Endodermal cell (in vitro differentiated cells): ENCODE measurements at regions not wholly inside any gene's neighbourhood (a gene's known extent, or its start where the extent isn't known, plus 50 kb on each side); places are given as distances from the start of the nearest gene placed in this dataset.

Source experiments
- DNase-seq: peaks from one replicate; pipeline ENCODE4 v3.0.0-alpha.2; 2017
- H3K27ac ChIP-seq: 2 replicates; pipeline ENCODE4 v1.5.1; 2013; ENCODE audit warnings: mild to moderate bottlenecking, low read depth, low read length, moderate library complexity
- H3K27me3 ChIP-seq: 2 replicates; pipeline ENCODE4 v1.6.1; 2013; ENCODE audit warnings: mild to moderate bottlenecking, low read length, moderate library complexity; ENCODE audit not compliant: insufficient read depth, control insufficient read depth, poor library complexity, severe bottlenecking
- H3K36me3 ChIP-seq: 2 replicates; pipeline ENCODE4 v1.7.0; 2013; ENCODE audit warnings: mild to moderate bottlenecking, low read length, moderate library complexity; ENCODE audit not compliant: control insufficient read depth, insufficient read depth
- H3K4me1 ChIP-seq: one replicate; pipeline ENCODE4 v1.7.0; 2013; ENCODE audit warnings: low read length; ENCODE audit not compliant: control insufficient read depth, insufficient read depth
- H3K4me3 ChIP-seq: 2 replicates; pipeline ENCODE4 v1.5.1; 2013; ENCODE audit warnings: mild to moderate bottlenecking, low read length, moderate library complexity
- H3K9ac ChIP-seq: 2 replicates; pipeline ENCODE4 v1.6.1; 2013; ENCODE audit warnings: mild to moderate bottlenecking, low read length, moderate library complexity; ENCODE audit not compliant: poor library complexity, severe bottlenecking; ENCODE audit errors: extremely low read depth
- H3K9me3 ChIP-seq: 2 replicates; pipeline ENCODE4 v1.6.1; 2013; ENCODE audit warnings: mild to moderate bottlenecking, low read length, moderate library complexity; ENCODE audit not compliant: control insufficient read depth
- H3K27ac Mint-ChIP-seq: 2 replicates; pipeline ENCODE4 v1.8.0; 2020; ENCODE audit warnings: mixed read lengths
- H3K27me3 Mint-ChIP-seq: 2 replicates; pipeline ENCODE4 v1.8.0; 2021; ENCODE audit warnings: mild to moderate bottlenecking, mixed read lengths; ENCODE audit not compliant: insufficient read depth
- H3K36me3 Mint-ChIP-seq: 2 replicates; pipeline ENCODE4 v1.8.0; 2020; ENCODE audit warnings: low read depth, mixed read lengths
- H3K4me1 Mint-ChIP-seq: 2 replicates; pipeline ENCODE4 v1.8.0; 2020; ENCODE audit warnings: mixed read lengths
- H3K4me3 Mint-ChIP-seq: 2 replicates; pipeline ENCODE4 v1.8.0; 2020; ENCODE audit warnings: mild to moderate bottlenecking, moderate library complexity, mixed read lengths
- H3K9me3 Mint-ChIP-seq: 2 replicates; pipeline ENCODE4 v1.8.0; 2020; ENCODE audit warnings: mild to moderate bottlenecking, mixed read lengths
- CTCF ChIP-seq: fragments of 200-600 bp; sonication (generic); conservative IDR thresholded peaks from 2 replicates; pipeline ENCODE4 v1.5.0; 2021; ENCODE audit warnings: antibody characterized with exemption, mild to moderate bottlenecking
- WGBS, 2 experiments: methylation state at CpG; one replicate each; pipeline versions ENCODE4 v1.1.5 to v1.1.7; 2013; ENCODE audit warnings: missing lambda C conversion rate in 2 of 2, mixed read lengths in 1 of 2; ENCODE audit not compliant: insufficient coverage in 1 of 2, insufficient read length in 1 of 2; 5-methylcytosine and 5-hydroxymethylcytosine counted together

GRCh38 chr4:181848357-181848756 is 394.8 kb upstream of the TENM3 start:
- Histone ChIP-seq H3K9me3 (no peaks in the 10 kb centered on the region), H3K4me1 (no peaks in the 10 kb centered on the region), H3K27me3 (no peaks in the 10 kb centered on the region), H3K4me3 (no peak overlapping the region), H3K27ac (no peak overlapping the region), H3K9ac (no peak overlapping the region), H3K36me3 (no peaks in the 10 kb centered on the region)
- no peak overlapping the region for H3K4me3 Mint-ChIP-seq
- H3K27me3 Mint-ChIP-seq, result no peaks in the 10 kb centered on the region
- DNase-seq, result no peak
- WGBS, 2 experiments, result 91 to 98% methylated on average over 3 to 4 of the region's 6 CpGs
- H3K4me1 Mint-ChIP-seq, result no peaks in the 10 kb centered on the region
- H3K9me3 Mint-ChIP-seq, result peaks cover 2% of the 10 kb centered on the region
- H3K36me3 Mint-ChIP-seq, result no peaks in the 10 kb centered on the region
- TF ChIP-seq CTCF, result no peak
- no peak overlapping the region for H3K27ac Mint-ChIP-seq

GRCh38 chr4:181849472-181849871 is 393.7 kb upstream of the TENM3 start:
- no peaks in the 10 kb centered on the region for H3K36me3 ChIP-seq
- Mint-ChIP-seq H3K4me3 (no peak overlapping the region), H3K36me3 (no peaks in the 10 kb centered on the region), H3K27me3 (no peaks in the 10 kb centered on the region), H3K27ac (no peak overlapping the region), H3K4me1 (no peaks in the 10 kb centered on the region), H3K9me3 (no peaks in the 10 kb centered on the region)
- no peak for DNase-seq
- H3K9me3 ChIP-seq, result no peaks in the 10 kb centered on the region
- no peaks in the 10 kb centered on the region for H3K27me3 ChIP-seq
- no peak overlapping the region for H3K9ac ChIP-seq
- no peaks in the 10 kb centered on the region for H3K4me1 ChIP-seq
- no peak overlapping the region for H3K27ac ChIP-seq
- H3K4me3 ChIP-seq, result no peak overlapping the region
- no peak for TF ChIP-seq CTCF
- 93% methylated on average over 2 of the region's 2 CpGs for WGBS, 2 experiments

- TF ChIP-seq CTCF, result no peak
- Mint-ChIP-seq H3K4me1 (no peaks in the 10 kb centered on the region), H3K4me3 (no peak overlapping the region), H3K36me3 (no peaks in the 10 kb centered on the region), H3K9me3 (no peaks in the 10 kb centered on the region), H3K27me3 (no peaks in the 10 kb centered on the region), H3K27ac (no peak overlapping the region)
- Histone ChIP-seq H3K27ac (no peak overlapping the region), H3K27me3 (no peaks in the 10 kb centered on the region), H3K36me3 (no peaks in the 10 kb centered on the region), H3K9ac (no peak overlapping the region), H3K4me1 (no peaks in the 10 kb centered on the region), H3K9me3 (no peaks in the 10 kb centered on the region), H3K4me3 (no peak overlapping the region)
- 85 to 86% methylated on average over 4 to 6 of the region's 6 CpGs for WGBS, 2 experiments
- no peak for DNase-seq
Measured at GRCh38 chr4:181853881-181854511, 389.2 kb upstream of the TENM3 start.
